ENCODE measurements at regions not wholly inside any gene's neighbourhood (a gene's known extent, or its start where the extent isn't known, plus 50 kb on each side); places are given as distances from the start of the nearest gene placed in this dataset.

DNA sequence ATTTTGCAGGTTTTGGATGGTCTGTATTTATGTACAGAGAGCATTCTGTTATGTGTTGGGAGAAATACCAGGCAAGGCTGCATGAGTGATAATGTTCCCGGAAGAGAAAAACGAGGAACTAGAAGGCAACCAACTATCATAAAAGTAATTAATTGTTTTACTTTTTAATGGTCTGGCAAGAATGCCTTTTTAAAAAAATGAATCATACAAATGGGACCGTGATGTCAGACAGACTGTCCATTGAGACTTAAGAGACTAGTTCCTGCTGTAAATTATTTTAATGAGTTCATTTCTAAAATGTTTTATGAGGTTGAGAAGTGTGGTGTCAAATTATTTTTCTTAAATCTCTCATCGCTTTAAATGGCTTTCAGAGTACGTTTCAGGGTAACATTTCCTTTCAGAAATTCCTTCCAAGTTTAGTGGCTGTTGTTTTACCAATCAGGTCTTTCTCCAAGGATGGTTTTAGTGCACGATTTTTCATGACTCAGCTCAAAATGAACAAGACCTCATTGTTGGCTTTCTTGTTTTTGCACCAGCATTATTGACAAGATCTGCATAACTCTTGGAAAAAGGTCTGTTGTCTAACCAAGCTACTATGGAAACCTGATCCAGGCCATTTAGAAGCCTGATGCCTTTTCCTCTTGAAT, 86.1 kb upstream of the ARHGAP5 start:
- no peaks in the 10 kb centered on the region for H3K9me3 ChIP-seq
- DNase-seq: no peak
- TF ChIP-seq POLR2A (IDR thresholded peaks at IDR 0.05) (no peak), CTCF (IDR thresholded peaks at IDR 0.05) (no peak)
- H3K4me1 ChIP-seq: no peaks in the 10 kb centered on the region
- H3K36me3 ChIP-seq: no peaks in the 10 kb centered on the region
- H3K27ac ChIP-seq: no peak overlapping the region
- 60 to 70% methylated on average over 6 of the region's 6 CpGs for WGBS, 2 donors
- H3K27me3 ChIP-seq: no peaks in the 10 kb centered on the region
- H3K4me3 ChIP-seq (replicated peaks in 1 of 3): no peak overlapping the region
- intact Hi-C loops (cut with DNase I): no loop called here

GRCh38 chr14:31992011-31992447, 85.1 kb upstream of the ARHGAP5 start:
- DNase-seq: no peak
- H3K27me3 ChIP-seq: no peaks in the 10 kb centered on the region
- WGBS, 2 donors: 80 to 93% methylated on average over 1 of the region's 1 CpG
- intact Hi-C loops (cut with DNase I): no loop called here
- H3K36me3 ChIP-seq: no peaks in the 10 kb centered on the region
- no peaks in the 10 kb centered on the region for H3K9me3 ChIP-seq
- no peak overlapping the region for H3K4me3 ChIP-seq (replicated peaks in 1 of 3)
- no peak for TF ChIP-seq CTCF (IDR thresholded peaks at IDR 0.05)
- no peak for TF ChIP-seq POLR2A (IDR thresholded peaks at IDR 0.05)
- H3K27ac ChIP-seq: no peak overlapping the region
- no peaks in the 10 kb centered on the region for H3K4me1 ChIP-seq

GRCh38 chr14:31993521-31993951, 83.6 kb upstream of the ARHGAP5 start:
- Histone ChIP-seq H3K27me3 (no peaks in the 10 kb centered on the region), H3K4me1 (no peaks in the 10 kb centered on the region), H3K27ac (no peak overlapping the region), H3K4me3 (replicated peaks in 1 of 3) (no peak overlapping the region), H3K36me3 (no peaks in the 10 kb centered on the region), H3K9me3 (no peaks in the 10 kb centered on the region)
- no peak for TF ChIP-seq POLR2A (IDR thresholded peaks at IDR 0.05)
- no peak for TF ChIP-seq CTCF (IDR thresholded peaks at IDR 0.05)
- WGBS, 2 donors: 86 to 91% methylated on average over 3 of the region's 3 CpGs
- intact Hi-C loops (cut with DNase I): no loop called here
- no peak for DNase-seq

DNA sequence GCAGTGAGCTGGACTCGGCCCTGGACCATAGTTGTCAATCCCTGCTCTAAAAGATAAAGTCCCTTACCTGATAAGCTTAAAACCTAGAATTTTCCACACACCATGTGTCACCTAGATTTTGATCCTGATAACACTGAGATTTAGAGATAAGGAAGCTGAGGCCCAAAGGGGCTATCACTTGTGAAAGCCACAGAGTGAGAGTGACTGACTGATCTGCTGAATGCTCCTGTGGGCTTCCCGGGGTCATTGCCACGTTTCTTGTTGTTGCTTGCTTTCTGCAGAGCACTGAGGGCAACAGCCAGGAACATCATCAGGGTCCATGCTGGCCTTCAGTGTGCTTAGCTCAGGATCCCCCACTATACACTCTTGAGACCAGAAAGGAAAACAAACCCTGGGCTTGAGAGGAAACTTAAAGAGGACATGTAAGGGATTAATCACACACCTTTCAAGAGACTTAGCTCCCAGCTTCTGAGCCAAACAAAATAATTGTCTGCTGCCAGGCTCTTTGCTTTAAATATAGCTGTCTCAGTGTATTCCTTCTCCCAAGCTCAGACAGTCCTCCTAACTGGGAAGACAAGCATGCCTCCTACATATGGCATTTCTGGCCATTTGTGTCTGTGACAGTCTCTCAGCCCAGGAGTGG, 82.6 kb upstream of the ARHGAP5 start:
- TF ChIP-seq POLR2A (IDR thresholded peaks at IDR 0.05): no peak
- TF ChIP-seq CTCF (IDR thresholded peaks at IDR 0.05): no peak
- no peaks in the 10 kb centered on the region for H3K4me1 ChIP-seq
- H3K27me3 ChIP-seq: no peaks in the 10 kb centered on the region
- H3K27ac ChIP-seq: no peak overlapping the region
- DNase-seq: no peak
- H3K4me3 ChIP-seq (replicated peaks in 1 of 3): no peak overlapping the region
- no peaks in the 10 kb centered on the region for H3K36me3 ChIP-seq
- no peaks in the 10 kb centered on the region for H3K9me3 ChIP-seq
- intact Hi-C loops (cut with DNase I): no loop called here
- 56 to 70% methylated on average over 3 of the region's 3 CpGs for WGBS, 2 donors

- H3K9me3 ChIP-seq: no peaks in the 10 kb centered on the region
- H3K4me3 ChIP-seq (replicated peaks in 1 of 3): no peak overlapping the region
- H3K27ac ChIP-seq: no peak overlapping the region
- H3K27me3 ChIP-seq: no peaks in the 10 kb centered on the region
- intact Hi-C loops (cut with DNase I): no loop called here
- 95 to 98% methylated on average over 5 of the region's 5 CpGs for WGBS, 2 donors
- TF ChIP-seq CTCF (IDR thresholded peaks at IDR 0.05) (no peak), POLR2A (IDR thresholded peaks at IDR 0.05) (no peak)
- H3K4me1 ChIP-seq: no peaks in the 10 kb centered on the region
- no peaks in the 10 kb centered on the region for H3K36me3 ChIP-seq
- no peak for DNase-seq
These were observed 73.5 kb upstream of the ARHGAP5 start for GRCh38 chr14:32003585-32003984.
